NCI-H1417 (cell line): ENCODE measurements at regions not wholly inside any gene's neighbourhood (a gene's known extent, or its start where the extent isn't known, plus 50 kb on each side); places are given as distances from the start of the nearest gene placed in this dataset.

Experiments used
- DNase-seq, 3 experiments: peaks; one replicate each; lab custom pipeline; 2025; lab: John Stamatoyannopoulos, UW

- no peak for DNase-seq
These were observed 193.9 kb downstream of the PHLDA1 start for GRCh38 chr12:75837700-75838099.

GRCh38 chr12:75836533-75836932, 195.0 kb downstream of the PHLDA1 start:
- DNase-seq: no peak

- no peak for DNase-seq
These were observed 197.0 kb downstream of the PHLDA1 start for GRCh38 chr12:75834591-75834990.

GRCh38 chr12:75833268-75833667, 198.3 kb downstream of the PHLDA1 start:
- no peak for DNase-seq

- DNase-seq: no peak
These were observed 200.2 kb downstream of the PHLDA1 start for GRCh38 chr12:75831402-75831801.

GRCh38 chr12:75827061-75827460, 204.5 kb downstream of the PHLDA1 start:
- DNase-seq: no peak

- no peak for DNase-seq
These were observed 205.9 kb downstream of the PHLDA1 start for GRCh38 chr12:75825686-75826085.

- DNase-seq: no peak
These were observed 208.1 kb downstream of the PHLDA1 start for GRCh38 chr12:75823475-75823874.

- no peak for DNase-seq
These were observed 209.2 kb downstream of the PHLDA1 start for GRCh38 chr12:75822416-75822815.

- DNase-seq: no peak
These were observed 210.6 kb downstream of the PHLDA1 start for GRCh38 chr12:75820848-75821578.

GRCh38 chr12:75820071-75820470, 211.5 kb downstream of the PHLDA1 start:
- no peak for DNase-seq

- peak in 1 of 3 experiments; percentile 38 for DNase-seq
These were observed 212.1 kb downstream of the PHLDA1 start for GRCh38 chr12:75819512-75819911.

GRCh38 chr12:75818863-75819262, 212.7 kb downstream of the PHLDA1 start:
- no peak for DNase-seq

GRCh38 chr12:75816897-75817296, 214.7 kb downstream of the PHLDA1 start:
- DNase-seq: peak in 1 of 3 experiments; percentile 44

- DNase-seq: no peak
These were observed 215.8 kb downstream of the PHLDA1 start for GRCh38 chr12:75815756-75816155.

GRCh38 chr12:75814851-75815754, 216.5 kb downstream of the PHLDA1 start:
- peak in 2 of 3 experiments; percentile 18 to 56 for DNase-seq

- no peak for DNase-seq
These were observed 218.5 kb downstream of the PHLDA1 start for GRCh38 chr12:75813072-75813471.

- DNase-seq: peak; percentile 57 to 85 (median 72)
These were observed 219.1 kb downstream of the PHLDA1 start for GRCh38 chr12:75812271-75813018.

GRCh38 chr12:75809746-75810145, 221.8 kb downstream of the PHLDA1 start:
- no peak for DNase-seq

GRCh38 chr12:75807494-75807893, 224.1 kb downstream of the PHLDA1 start:
- no peak for DNase-seq

- DNase-seq: no peak
These were observed 225.7 kb downstream of the PHLDA1 start for GRCh38 chr12:75805905-75806304.

- no peak for DNase-seq
These were observed 226.3 kb downstream of the PHLDA1 start for GRCh38 chr12:75805320-75805719.
